GM10266 (cell line): ENCODE measurements at regions not wholly inside any gene's neighbourhood (a gene's known extent, or its start where the extent isn't known, plus 50 kb on each side); places are given as distances from the start of the nearest gene placed in this dataset.

Source experiments
- DNase-seq: peaks from one replicate; pipeline ENCODE4 v3.0.0; 2012; ENCODE audit errors: extremely low spot score
- TF ChIP-seq, protein P1 (sequence below): IDR thresholded peaks from 2 replicates; pipeline ENCODE4 v1.5.1; 2012; ENCODE audit warnings: mild to moderate bottlenecking, low read depth; ENCODE audit not compliant: control insufficient read depth, insufficient read depth; ENCODE audit errors: missing control alignments

DNA sequence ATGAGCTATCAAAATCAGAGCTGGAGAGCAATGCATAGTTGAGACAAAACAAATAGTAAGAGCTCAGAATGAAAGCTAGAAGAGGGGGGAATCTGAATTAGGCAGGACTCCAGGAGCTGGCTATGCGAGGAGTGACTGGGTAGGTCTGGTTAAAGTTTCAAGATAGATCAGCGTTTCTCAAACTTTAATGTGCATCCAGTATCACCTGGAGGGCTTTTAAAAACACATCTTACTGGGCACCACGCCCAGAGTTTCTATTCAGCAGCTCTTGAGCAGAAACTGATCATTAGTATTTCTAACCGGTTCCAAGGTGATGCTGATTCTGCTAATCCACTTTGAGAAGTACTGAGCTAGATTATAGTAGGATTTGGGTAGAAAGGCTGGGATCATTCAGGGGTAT is 96.2 kb upstream of the ACP3 start:
- TF ChIP-seq, protein P1, sequence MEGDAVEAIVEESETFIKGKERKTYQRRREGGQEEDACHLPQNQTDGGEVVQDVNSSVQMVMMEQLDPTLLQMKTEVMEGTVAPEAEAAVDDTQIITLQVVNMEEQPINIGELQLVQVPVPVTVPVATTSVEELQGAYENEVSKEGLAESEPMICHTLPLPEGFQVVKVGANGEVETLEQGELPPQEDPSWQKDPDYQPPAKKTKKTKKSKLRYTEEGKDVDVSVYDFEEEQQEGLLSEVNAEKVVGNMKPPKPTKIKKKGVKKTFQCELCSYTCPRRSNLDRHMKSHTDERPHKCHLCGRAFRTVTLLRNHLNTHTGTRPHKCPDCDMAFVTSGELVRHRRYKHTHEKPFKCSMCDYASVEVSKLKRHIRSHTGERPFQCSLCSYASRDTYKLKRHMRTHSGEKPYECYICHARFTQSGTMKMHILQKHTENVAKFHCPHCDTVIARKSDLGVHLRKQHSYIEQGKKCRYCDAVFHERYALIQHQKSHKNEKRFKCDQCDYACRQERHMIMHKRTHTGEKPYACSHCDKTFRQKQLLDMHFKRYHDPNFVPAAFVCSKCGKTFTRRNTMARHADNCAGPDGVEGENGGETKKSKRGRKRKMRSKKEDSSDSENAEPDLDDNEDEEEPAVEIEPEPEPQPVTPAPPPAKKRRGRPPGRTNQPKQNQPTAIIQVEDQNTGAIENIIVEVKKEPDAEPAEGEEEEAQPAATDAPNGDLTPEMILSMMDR: no peak
- DNase-seq: no peak

DNA sequence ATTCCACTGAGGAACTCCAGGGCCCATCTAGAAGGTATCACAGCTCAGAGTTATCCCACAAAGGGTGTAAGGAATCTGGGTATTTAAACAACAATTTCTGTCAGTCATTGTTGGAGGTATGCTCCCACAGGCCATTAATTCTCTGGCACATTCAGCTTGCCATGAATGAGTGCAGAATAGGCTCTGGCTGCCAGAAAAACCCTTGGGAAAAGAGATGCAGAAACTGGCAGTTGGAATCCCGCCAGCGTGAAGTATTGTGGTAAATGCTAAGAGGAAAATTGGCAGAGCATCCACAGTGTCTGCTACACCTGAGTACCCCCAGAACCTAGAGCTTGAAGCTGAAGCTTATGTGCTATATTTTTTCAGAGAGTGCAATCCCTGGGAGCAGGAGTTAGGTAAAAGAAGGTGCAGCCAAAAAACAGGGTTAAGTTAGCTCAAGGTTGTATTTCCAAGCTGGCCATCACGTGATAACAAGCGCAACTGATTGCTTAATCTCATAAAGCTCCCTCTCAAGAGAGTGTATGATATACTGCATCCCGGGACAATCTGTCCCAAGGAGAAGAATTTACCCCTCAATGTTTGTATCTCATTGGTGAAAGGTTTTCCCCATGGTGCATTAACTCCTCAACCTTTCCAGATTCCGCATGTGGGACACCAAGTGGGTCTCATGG is 94.2 kb upstream of the ACP3 start:
- no peak for DNase-seq
- TF ChIP-seq, protein P1: no peak

DNA sequence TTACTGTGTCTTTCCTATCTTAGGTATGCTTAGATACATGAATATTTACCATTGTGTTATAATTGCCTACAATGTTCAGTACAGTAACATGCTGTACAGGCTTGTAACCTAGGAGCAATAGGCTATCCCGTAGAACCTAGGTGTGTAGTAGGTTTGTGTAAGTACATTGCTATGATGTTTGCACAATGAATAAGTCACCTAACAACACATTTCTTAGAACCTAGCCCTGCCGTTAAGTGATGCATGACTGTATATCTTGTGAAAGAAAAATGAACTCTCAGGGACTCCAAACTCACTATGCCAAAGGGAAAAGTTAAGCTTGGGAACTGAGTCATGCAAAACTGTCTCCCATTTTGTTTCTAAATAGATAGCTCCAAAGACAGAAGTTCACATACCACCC is 91.5 kb upstream of the ACP3 start:
- DNase-seq: no peak
- TF ChIP-seq, protein P1: no peak

DNA sequence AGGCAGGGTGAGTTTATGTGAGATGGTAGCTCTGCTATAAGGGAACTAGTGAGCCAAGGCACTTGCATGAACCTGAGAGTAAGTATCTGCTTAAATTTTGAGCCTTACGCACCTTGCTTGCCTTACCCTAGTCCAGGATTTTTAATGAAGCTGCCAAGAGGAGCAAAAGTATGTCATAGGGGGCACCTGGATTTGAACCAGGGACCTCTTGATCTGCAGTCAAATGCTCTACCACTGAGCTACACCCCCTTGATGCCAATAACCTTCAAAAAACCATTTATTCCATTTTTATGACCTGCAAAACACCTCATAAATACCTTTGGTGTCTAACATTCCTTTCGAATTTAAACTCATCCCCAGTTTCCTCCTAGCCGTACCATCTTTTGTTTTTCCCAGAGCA is 88.3 kb upstream of the ACP3 start:
- TF ChIP-seq, protein P1: no peak

DNA sequence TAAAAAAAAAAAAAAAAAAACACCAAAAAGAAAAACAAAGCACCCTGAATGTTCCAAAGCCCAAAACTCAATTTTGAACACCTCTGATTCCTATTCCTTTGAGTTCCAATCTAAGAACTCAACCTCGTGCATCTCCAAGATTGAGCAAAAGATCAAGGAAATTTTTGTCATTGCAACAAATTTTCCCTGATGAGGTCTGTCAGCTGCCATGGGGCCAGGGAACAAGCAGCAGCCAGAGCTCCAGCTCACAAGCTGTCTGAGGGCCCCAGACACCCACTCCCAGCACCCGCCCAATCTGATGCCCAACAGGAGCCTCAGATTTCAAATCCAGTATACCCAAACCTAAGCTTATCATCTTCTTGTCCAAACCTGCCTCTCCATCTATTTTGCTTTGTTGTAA is 87.6 kb upstream of the ACP3 start:
- TF ChIP-seq, protein P1: no peak
- DNase-seq: no peak

More for the DNA sequence above, 88.3 kb upstream of the ACP3 start:
- no peak for DNase-seq

DNA sequence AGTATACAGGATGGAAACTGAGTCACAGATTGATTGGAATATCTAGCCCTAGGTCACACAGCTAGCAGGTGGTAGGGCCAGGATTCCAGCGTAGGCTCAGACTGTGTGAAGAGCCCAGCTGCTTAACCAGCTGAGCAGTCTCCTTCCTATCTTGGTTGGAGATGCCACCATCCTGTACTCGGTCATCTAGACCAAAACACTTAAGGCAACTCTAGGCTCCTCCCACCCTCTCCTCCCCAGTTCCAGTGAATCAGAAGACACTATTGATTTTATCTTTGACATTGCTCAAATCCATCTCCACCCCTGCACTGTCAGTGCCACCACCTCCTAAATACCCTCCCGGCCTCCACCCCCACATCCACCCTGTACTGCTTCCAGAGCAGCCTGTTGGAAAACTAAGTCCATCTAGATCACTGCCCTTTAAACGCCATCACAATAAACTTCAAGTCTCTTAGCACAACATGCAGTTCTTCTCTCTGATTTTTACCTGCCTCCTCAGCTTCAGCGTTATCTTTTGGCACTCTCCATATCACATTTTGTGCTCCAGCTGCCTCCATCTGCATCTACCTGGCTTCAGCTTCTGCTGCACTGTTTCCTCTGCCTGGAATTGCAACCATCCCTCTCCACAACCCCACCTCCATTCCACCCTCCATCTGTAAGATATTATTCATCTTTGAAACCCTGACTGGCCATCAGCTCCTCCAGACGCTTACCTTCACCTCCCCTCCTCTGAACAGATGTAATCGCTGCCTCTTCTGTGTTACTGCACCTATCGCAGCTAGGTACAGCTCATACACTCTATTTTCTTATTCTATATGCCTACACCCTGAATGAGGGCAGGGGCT is 86.8 kb upstream of the ACP3 start:
- DNase-seq: no peak
- TF ChIP-seq, protein P1: no peak

DNA sequence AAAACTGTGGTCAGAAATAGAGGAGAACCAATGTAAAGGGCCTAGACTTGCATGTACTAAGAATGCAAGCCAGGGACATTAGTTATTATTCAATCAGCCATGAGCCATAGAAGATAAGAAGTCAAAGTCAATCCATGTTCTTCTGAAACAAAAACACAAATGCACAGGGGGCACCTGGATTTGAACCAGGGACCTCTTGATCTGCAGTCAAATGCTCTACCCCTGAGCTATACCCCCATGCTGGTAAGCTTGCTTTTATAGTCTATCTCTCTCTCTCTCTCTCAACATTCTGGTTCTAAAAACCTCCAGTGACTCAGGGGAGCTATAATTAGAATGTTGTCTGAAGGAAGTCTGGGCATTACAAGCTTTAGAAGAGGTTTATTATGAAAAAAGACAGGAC is 85.6 kb upstream of the ACP3 start:
- no peak for DNase-seq
- TF ChIP-seq, protein P1: no peak
